HCT116 (cell line): ENCODE measurements at regions not wholly inside any gene's neighbourhood (a gene's known extent, or its start where the extent isn't known, plus 50 kb on each side); places are given as distances from the start of the nearest gene placed in this dataset.

Source experiments
- ATAC-seq: fragments of 200-7000 bp; cut with Tn5 transposase; 2 replicates; pipeline ENCODE4 v1.9.1; 2020; ENCODE audit warnings: mild to moderate bottlenecking, moderate library complexity
- BruUV-seq: library from RNA; stranded (reverse); fragments of 400-500 nt; replicated peaks from 2 replicates; lab custom pipeline; 2021; lab: Mats Ljungman, UMichigan
- CTCF ChIA-PET: fragments of 300-600 bp; sonication (Branson Sonifier 250); formaldehyde crosslinking; loops from one replicate; lab custom pipeline; 2021; ENCODE audit warnings: antibody characterized with exemption; lab: Charles Lee
- POLR2A ChIA-PET: fragments of 300-600, 350-600 bp; sonication (Branson Sonifier 250); formaldehyde crosslinking; loops from one replicate; lab custom pipeline; 2021; ENCODE audit warnings: antibody characterized with exemption; lab: Charles Lee
- RAD21 ChIA-PET, 2 experiments: fragments of 300-600 bp; sonication (Branson Sonifier 250); formaldehyde crosslinking; loops; one replicate each; lab custom pipeline; 2023; ENCODE audit warnings: low total read pairs in 2 of 2; ENCODE audit not compliant: uncharacterized antibody in 2 of 2, unreplicated experiment in 2 of 2, low non-redundant PET in 1 of 2; lab: Charles Lee
- DNase-seq: peaks from one replicate; pipeline ENCODE4 v3.0.0-alpha.2; 2010; ENCODE audit warnings: low read depth, low spot score
- H2AFZ ChIP-seq: fragments of 200-600 bp; shearing (Covaris generic), sonication (generic); 2 replicates; pipeline ENCODE4 v1.6.1; 2017; ENCODE audit warnings: low read depth, mixed run types, mixed read lengths, antibody characterized with exemption, low read length; ENCODE audit not compliant: poor library complexity, severe bottlenecking
- H3K27ac ChIP-seq: 2 replicates; pipeline ENCODE4 v1.5.1; 2012; ENCODE audit warnings: low read depth, low read length
- H3K27me3 ChIP-seq: fragments of 200-600 bp; sonication (generic); 2 replicates; pipeline ENCODE4 v1.6.1; 2016; ENCODE audit warnings: mixed run types, low read length, mixed read lengths; ENCODE audit not compliant: insufficient read depth
- H3K36me3 ChIP-seq, 2 experiments: fragments of 200-500 bp in 1 of 2; fragments of 200-600 bp in 1 of 2; sonication (Bioruptor generic) in 1 of 2; sonication (generic) in 1 of 2; 2 replicates each; pipeline versions ENCODE4 v1.5.1 to v1.6.1; 2014 to 2016; ENCODE audit warnings: low read length in 2 of 2, inconsistent platforms in 1 of 2, mixed read lengths in 1 of 2, mixed run types in 1 of 2; ENCODE audit not compliant: insufficient read depth in 2 of 2, control insufficient read depth in 1 of 2
- H3K4me1 ChIP-seq, 2 experiments: fragments of 200-600 bp in 1 of 2; sonication (generic) in 1 of 2; 2 replicates each; pipeline versions ENCODE4 v1.5.1 to v1.6.1; 2012 to 2017; ENCODE audit warnings: low read length in 2 of 2, inconsistent platforms in 1 of 2, mild to moderate bottlenecking in 1 of 2, mixed read lengths in 1 of 2, mixed run types in 1 of 2, moderate library complexity in 1 of 2; ENCODE audit not compliant: insufficient read depth in 2 of 2, control insufficient read depth in 1 of 2
- H3K4me2 ChIP-seq: fragments of 200-600 bp; sonication (generic); 2 replicates; pipeline ENCODE4 v1.6.1; 2017; ENCODE audit warnings: mixed run types, low read length, mixed read lengths
- H3K4me3 ChIP-seq, 2 experiments: fragments of 200-600 bp in 1 of 2; sonication (generic) in 1 of 2; replicated peaks in 1 of 2; 2 replicates each; pipeline ENCODE4 v1.5.1; 2011 to 2016; ENCODE audit warnings: low read length in 2 of 2, control low read depth in 1 of 2, low read depth in 1 of 2, mild to moderate bottlenecking in 1 of 2, mixed read lengths in 1 of 2, mixed run types in 1 of 2
- H3K79me2 ChIP-seq: fragments of 200-600 bp; sonication (generic); 2 replicates; pipeline ENCODE4 v1.6.1; 2017; ENCODE audit warnings: mild to moderate bottlenecking, mixed run types, low read length, moderate library complexity, mixed read lengths; ENCODE audit not compliant: insufficient read depth
- H3K9ac ChIP-seq: fragments of 200-600 bp; sonication (generic); 2 replicates; pipeline ENCODE4 v1.6.1; 2016; ENCODE audit warnings: low read length, mixed read lengths
- H3K9me2 ChIP-seq: fragments of 200-600 bp; sonication (generic), shearing (Covaris generic); 2 replicates; pipeline ENCODE4 v1.6.1; 2017; ENCODE audit warnings: mixed run types, mild to moderate bottlenecking, moderate library complexity; ENCODE audit not compliant: insufficient read depth
- H3K9me3 ChIP-seq, 2 experiments: fragments of 200-500 bp in 1 of 2; fragments of 200-600 bp in 1 of 2; sonication (Bioruptor generic) in 1 of 2; sonication (generic) in 1 of 2; 2 replicates each; pipeline ENCODE4 v1.6.1; 2014 to 2017; ENCODE audit warnings: low read length in 2 of 2, mixed read lengths in 2 of 2, inconsistent platforms in 1 of 2, low read depth in 1 of 2, mild to moderate bottlenecking in 1 of 2, mixed run types in 1 of 2, moderate library complexity in 1 of 2; ENCODE audit not compliant: control insufficient read depth in 1 of 2, insufficient read depth in 1 of 2
- H4K20me1 ChIP-seq: fragments of 200-600 bp; sonication (generic), shearing (Covaris generic); 2 replicates; pipeline ENCODE4 v1.6.1; 2017; ENCODE audit warnings: mixed run types, mild to moderate bottlenecking, moderate library complexity; ENCODE audit not compliant: insufficient read depth
- CBX3 ChIP-seq: IDR thresholded peaks from 2 replicates; pipeline ENCODE4 v1.6.1; 2012; ENCODE audit warnings: low read depth
- CEBPB ChIP-seq: IDR thresholded peaks from 2 replicates; pipeline ENCODE4 v1.6.1; 2012; ENCODE audit warnings: low read depth
- EGR1 ChIP-seq: IDR thresholded peaks from 2 replicates; pipeline ENCODE4 v1.6.1; 2012; ENCODE audit warnings: low read depth
- EZH2 ChIP-seq: fragments of 200-600 bp; sonication (generic); IDR thresholded peaks from 2 replicates; pipeline ENCODE4 v1.6.1; 2017; ENCODE audit warnings: antibody characterized with exemption, mixed run types
- POLR2A ChIP-seq: IDR thresholded peaks from 2 replicates; pipeline ENCODE4 v1.7.0; 2011; ENCODE audit warnings: borderline replicate concordance; ENCODE audit not compliant: insufficient read depth, insufficient read length; ENCODE audit errors: extremely low read depth
- RAD21 ChIP-seq: IDR thresholded peaks from 2 replicates; pipeline ENCODE4 v1.6.1; 2012; ENCODE audit warnings: low read depth, mild to moderate bottlenecking
- SIN3A ChIP-seq: IDR thresholded peaks from 2 replicates; pipeline ENCODE4 v1.6.1; 2012; ENCODE audit warnings: low read depth
- SP1 ChIP-seq: IDR thresholded peaks from 2 replicates; pipeline ENCODE4 v1.6.1; 2012; ENCODE audit warnings: low read depth
- TCF7L2 ChIP-seq: IDR thresholded peaks from 2 replicates; pipeline ENCODE4 v1.7.0; 2011; ENCODE audit warnings: borderline replicate concordance, inconsistent platforms; ENCODE audit not compliant: insufficient read depth, insufficient read length; ENCODE audit errors: extremely low read depth
- YY1 ChIP-seq: IDR thresholded peaks from 2 replicates; pipeline ENCODE4 v1.6.1; 2011; ENCODE audit warnings: low read length, low read depth, moderate library complexity, mild to moderate bottlenecking; ENCODE audit not compliant: insufficient replicate concordance; ENCODE audit errors: extremely low read depth
- ZFX ChIP-seq: fragments of 450-650 bp; IDR thresholded peaks from 2 replicates; pipeline ENCODE4 v1.6.1; 2017
- ZNF274 ChIP-seq: fragments of 200-500 bp; sonication (Bioruptor generic); IDR thresholded peaks from 2 replicates; pipeline ENCODE4 v1.6.1; 2014; ENCODE audit warnings: mild to moderate bottlenecking, low read depth, low read length, inconsistent platforms
- intact Hi-C: fragments of 100-400 bp; cut with micrococcal nuclease; formaldehyde crosslinking; loops from 2 replicates; pipeline ENCODE4 v1.10.0; 2022
- TF ChIP-seq, protein P1 (sequence below): IDR thresholded peaks from 2 replicates; pipeline ENCODE4 v1.6.1; 2012
- TF ChIP-seq, protein P2 (sequence below): IDR thresholded peaks from 2 replicates; pipeline ENCODE4 v1.6.1; 2012
- TF ChIP-seq, protein P3 (sequence below): IDR thresholded peaks from 2 replicates; pipeline ENCODE4 v1.6.1; 2012; ENCODE audit warnings: low read depth

DNA sequence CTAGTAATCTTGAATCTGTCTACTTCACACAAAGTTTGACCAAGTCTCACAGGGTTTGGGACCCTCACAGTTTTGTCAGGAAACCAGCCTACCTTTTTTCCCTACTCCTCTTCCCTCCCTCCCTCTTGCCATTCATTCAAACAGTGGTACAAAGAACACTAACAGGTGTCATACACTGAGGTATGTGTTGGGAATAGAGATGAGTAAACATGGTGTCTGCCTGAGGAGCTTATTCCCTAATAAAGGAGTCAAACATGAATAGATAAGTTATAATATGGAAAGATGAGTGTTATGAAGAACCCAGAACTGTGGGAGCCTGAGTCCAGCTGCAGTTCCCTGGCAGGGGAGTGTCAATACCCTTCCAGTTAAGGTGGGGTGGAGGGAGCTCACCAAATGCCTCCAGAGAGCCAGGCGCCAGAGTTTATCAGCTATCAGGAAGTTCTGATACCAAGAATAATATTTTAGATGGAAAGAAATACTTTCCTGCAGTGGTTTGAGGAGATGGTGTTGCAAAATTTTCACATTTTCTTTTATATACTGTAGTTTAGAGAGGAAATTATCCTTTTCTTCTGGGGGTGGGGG, 183.4 kb upstream of the NR3C1 start:
- CTCF ChIA-PET = no interaction called here
- Histone ChIP-seq H3K36me3 (no peaks in the 10 kb centered on the region), H3K9ac (no peak overlapping the region), H3K4me2 (no peak overlapping the region), H3K4me1 (no peaks in the 10 kb centered on the region), H3K79me2 (no peaks in the 10 kb centered on the region), H3K27ac (no peak overlapping the region), H2AFZ (no peak overlapping the region), H3K9me3 (no peaks in the 10 kb centered on the region), H3K9me2 (no peaks in the 10 kb centered on the region), H4K20me1 (no peaks in the 10 kb centered on the region), H3K27me3 (no peaks in the 10 kb centered on the region), H3K4me3 (no peak overlapping the region)
- RAD21 ChIA-PET = interaction anchor here in 1 of 2 experiments (0.7 kb wide), 1 partner anchor 235 kb away, joined by 3 read pairs; no protein-coding TSS in a partner anchor
- TF ChIP-seq CBX3 (no peak), SIN3A (no peak), POLR2A (no peak), EZH2 (no peak), ZFX (no peak)
- TF ChIP-seq, protein P1, sequence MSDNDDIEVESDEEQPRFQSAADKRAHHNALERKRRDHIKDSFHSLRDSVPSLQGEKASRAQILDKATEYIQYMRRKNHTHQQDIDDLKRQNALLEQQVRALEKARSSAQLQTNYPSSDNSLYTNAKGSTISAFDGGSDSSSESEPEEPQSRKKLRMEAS = no peak
- DNase-seq = no peak
- no peak for ATAC-seq
- POLR2A ChIA-PET = no interaction called here
- no TSS peak for BruUV-seq
- intact Hi-C loops = no loop called here

DNA sequence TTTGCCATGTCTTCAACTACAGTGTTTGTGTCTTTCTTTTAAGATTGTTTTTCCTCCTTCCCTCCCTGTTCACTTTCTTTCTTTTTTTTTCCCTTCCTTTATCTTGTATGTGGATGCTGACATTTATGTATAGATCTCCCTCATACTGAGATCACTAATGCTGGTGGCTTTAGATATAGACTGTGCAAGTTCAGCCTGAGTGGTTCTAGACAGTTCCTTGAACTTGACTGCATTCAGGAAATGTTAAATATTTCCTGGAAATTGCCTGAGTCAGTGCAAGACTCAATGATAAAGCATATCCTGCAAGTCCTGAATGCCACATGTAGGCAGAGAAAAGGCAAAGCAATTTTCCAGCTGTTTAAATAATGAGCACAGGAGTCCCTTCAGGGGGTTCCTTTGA, 182.5 kb upstream of the NR3C1 start:
- Histone ChIP-seq H3K79me2 (no peaks in the 10 kb centered on the region), H3K4me1 (no peaks in the 10 kb centered on the region), H3K4me3 (no peak overlapping the region), H3K9me3 (no peaks in the 10 kb centered on the region), H3K36me3 (no peaks in the 10 kb centered on the region), H3K27me3 (no peaks in the 10 kb centered on the region), H3K4me2 (no peak overlapping the region), H3K27ac (no peak overlapping the region), H2AFZ (no peak overlapping the region), H3K9ac (no peak overlapping the region), H3K9me2 (no peaks in the 10 kb centered on the region), H4K20me1 (no peaks in the 10 kb centered on the region)
- intact Hi-C loops = no loop called here
- RAD21 ChIA-PET = no interaction called here
- ATAC-seq (no peak), DNase-seq (no peak)
- POLR2A ChIA-PET = no interaction called here
- CTCF ChIA-PET = no interaction called here
- TF ChIP-seq ZNF274 = no peak
- no peak for TF ChIP-seq TCF7L2
- TF ChIP-seq SP1 = no peak
- no peak for TF ChIP-seq CBX3
- TF ChIP-seq SIN3A = no peak
- TF ChIP-seq, protein P2, sequence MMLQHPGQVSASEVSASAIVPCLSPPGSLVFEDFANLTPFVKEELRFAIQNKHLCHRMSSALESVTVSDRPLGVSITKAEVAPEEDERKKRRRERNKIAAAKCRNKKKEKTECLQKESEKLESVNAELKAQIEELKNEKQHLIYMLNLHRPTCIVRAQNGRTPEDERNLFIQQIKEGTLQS = no peak
- TF ChIP-seq CEBPB = no peak
- TF ChIP-seq, protein P1 = no peak
- no peak for TF ChIP-seq YY1
- TF ChIP-seq, protein P3, sequence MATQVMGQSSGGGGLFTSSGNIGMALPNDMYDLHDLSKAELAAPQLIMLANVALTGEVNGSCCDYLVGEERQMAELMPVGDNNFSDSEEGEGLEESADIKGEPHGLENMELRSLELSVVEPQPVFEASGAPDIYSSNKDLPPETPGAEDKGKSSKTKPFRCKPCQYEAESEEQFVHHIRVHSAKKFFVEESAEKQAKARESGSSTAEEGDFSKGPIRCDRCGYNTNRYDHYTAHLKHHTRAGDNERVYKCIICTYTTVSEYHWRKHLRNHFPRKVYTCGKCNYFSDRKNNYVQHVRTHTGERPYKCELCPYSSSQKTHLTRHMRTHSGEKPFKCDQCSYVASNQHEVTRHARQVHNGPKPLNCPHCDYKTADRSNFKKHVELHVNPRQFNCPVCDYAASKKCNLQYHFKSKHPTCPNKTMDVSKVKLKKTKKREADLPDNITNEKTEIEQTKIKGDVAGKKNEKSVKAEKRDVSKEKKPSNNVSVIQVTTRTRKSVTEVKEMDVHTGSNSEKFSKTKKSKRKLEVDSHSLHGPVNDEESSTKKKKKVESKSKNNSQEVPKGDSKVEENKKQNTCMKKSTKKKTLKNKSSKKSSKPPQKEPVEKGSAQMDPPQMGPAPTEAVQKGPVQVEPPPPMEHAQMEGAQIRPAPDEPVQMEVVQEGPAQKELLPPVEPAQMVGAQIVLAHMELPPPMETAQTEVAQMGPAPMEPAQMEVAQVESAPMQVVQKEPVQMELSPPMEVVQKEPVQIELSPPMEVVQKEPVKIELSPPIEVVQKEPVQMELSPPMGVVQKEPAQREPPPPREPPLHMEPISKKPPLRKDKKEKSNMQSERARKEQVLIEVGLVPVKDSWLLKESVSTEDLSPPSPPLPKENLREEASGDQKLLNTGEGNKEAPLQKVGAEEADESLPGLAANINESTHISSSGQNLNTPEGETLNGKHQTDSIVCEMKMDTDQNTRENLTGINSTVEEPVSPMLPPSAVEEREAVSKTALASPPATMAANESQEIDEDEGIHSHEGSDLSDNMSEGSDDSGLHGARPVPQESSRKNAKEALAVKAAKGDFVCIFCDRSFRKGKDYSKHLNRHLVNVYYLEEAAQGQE = no peak
- TF ChIP-seq EGR1 = no peak
- no peak for TF ChIP-seq RAD21
- no TSS peak for BruUV-seq
